ENCODE measurements at regions not wholly inside any gene's neighbourhood (a gene's known extent, or its start where the extent isn't known, plus 50 kb on each side); places are given as distances from the start of the nearest gene placed in this dataset.

DNA sequence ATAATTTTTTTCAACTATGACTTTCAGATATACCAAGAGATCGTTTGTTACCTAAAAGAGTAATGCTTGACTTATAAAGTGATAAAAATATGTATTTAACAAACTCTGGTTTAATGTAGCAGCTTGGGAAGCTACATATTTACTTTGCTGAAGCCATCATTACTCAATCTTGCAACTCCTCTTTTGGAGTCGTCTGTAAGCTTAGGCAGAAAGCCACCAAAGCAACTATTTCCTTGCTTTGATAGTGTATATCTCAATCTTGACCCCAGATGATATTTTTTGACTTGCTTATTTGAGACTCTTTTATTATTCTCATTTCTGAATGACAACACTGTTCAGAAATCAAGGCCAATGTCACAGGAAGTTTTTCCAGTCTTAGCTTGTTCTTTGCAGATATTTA, 183.0 kb downstream of the SAMD5 start:
- ChIA-PET RAD21 (ENCODE audit: low non-redundant PET in 1 of 2, low total read pairs in 2 of 2, uncharacterized antibody in 2 of 2, unreplicated experiment in 2 of 2) (no interaction called here), POLR2A (no interaction called here), CTCF (no interaction called here)
- H3K79me2 ChIP-seq (ENCODE audit: insufficient read depth, low read length), result no peaks in the 10 kb centered on the region
- no peak overlapping the region for H3K4me2 ChIP-seq (ENCODE audit: low read length)
- no peaks in the 10 kb centered on the region for H3K36me3 ChIP-seq (ENCODE audit: control insufficient read depth in 1 of 2, insufficient read depth in 2 of 2, low read length in 2 of 2)
- H4K20me1 ChIP-seq (ENCODE audit: insufficient read depth), result no peaks in the 10 kb centered on the region
- ATAC-seq, result no peak
- no peak overlapping the region for H3K9ac ChIP-seq (ENCODE audit: low read length)
- no TSS peak for BruUV-seq (replicated peaks)
- no peaks in the 10 kb centered on the region for H3K9me3 ChIP-seq (ENCODE audit: control insufficient read depth in 1 of 2, insufficient read depth in 1 of 2, low read depth in 1 of 2, low read length in 2 of 2)
- H2AFZ ChIP-seq (ENCODE audit: low read depth, low read length, poor library complexity, severe bottlenecking), result no peak overlapping the region
- H3K27me3 ChIP-seq (ENCODE audit: insufficient read depth, low read length), result no peaks in the 10 kb centered on the region
- intact Hi-C loops (cut with micrococcal nuclease), result no loop called here
- H3K9me2 ChIP-seq (ENCODE audit: insufficient read depth), result no peaks in the 10 kb centered on the region
- no peak overlapping the region for H3K27ac ChIP-seq (ENCODE audit: low read depth, low read length)
- no peaks in the 10 kb centered on the region for H3K4me1 ChIP-seq (ENCODE audit: control insufficient read depth in 1 of 2, insufficient read depth in 2 of 2, low read length in 2 of 2)
- TF ChIP-seq EZH2 (IDR thresholded peaks at IDR 0.05) (no peak), FOSL1 (IDR thresholded peaks at IDR 0.05; ENCODE audit: low read depth) (no peak), SP1 (IDR thresholded peaks at IDR 0.05; ENCODE audit: low read depth) (no peak), YY1 (IDR thresholded peaks at IDR 0.05; ENCODE audit: extremely low read depth, insufficient replicate concordance, low read depth, low read length) (no peak), RAD21 (IDR thresholded peaks at IDR 0.05; ENCODE audit: low read depth) (no peak)
- TF ChIP-seq, protein P1, sequence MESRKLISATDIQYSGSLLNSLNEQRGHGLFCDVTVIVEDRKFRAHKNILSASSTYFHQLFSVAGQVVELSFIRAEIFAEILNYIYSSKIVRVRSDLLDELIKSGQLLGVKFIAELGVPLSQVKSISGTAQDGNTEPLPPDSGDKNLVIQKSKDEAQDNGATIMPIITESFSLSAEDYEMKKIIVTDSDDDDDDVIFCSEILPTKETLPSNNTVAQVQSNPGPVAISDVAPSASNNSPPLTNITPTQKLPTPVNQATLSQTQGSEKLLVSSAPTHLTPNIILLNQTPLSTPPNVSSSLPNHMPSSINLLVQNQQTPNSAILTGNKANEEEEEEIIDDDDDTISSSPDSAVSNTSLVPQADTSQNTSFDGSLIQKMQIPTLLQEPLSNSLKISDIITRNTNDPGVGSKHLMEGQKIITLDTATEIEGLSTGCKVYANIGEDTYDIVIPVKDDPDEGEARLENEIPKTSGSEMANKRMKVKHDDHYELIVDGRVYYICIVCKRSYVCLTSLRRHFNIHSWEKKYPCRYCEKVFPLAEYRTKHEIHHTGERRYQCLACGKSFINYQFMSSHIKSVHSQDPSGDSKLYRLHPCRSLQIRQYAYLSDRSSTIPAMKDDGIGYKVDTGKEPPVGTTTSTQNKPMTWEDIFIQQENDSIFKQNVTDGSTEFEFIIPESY (IDR thresholded peaks at IDR 0.05; ENCODE audit: extremely low read depth, insufficient replicate concordance, low read length), result no peak
- no peak for DNase-seq (ENCODE audit: low read depth, low spot score)
- H3K4me3 ChIP-seq (replicated peaks in 1 of 2; ENCODE audit: low read depth in 1 of 2, low read length in 2 of 2), result no peak overlapping the region

DNA sequence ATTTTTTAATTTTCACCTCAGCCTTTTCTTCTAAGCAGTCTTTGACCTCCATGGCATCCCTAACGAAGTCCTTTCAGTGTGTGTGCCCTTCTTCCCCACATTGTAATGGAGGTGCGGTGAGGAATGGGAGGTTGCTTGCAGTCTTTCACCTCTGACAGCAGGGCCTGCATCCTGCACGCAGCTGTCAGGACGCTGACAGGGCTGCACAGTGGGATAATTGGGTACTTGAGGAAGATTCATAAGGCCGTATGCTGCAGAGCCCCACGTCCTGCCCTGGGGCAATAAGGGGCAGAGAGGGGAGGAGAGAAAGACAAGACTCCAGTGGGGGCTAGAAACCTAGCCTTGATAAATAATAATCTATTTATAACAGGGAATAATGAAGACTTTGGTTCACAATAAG, 184.7 kb downstream of the SAMD5 start:
- ATAC-seq (no peak), DNase-seq (ENCODE audit: low read depth, low spot score) (no peak)
- no peak overlapping the region for H3K9ac ChIP-seq (ENCODE audit: low read length)
- no peak overlapping the region for H3K27ac ChIP-seq (ENCODE audit: low read depth, low read length)
- H3K4me1 ChIP-seq (ENCODE audit: control insufficient read depth in 1 of 2, insufficient read depth in 2 of 2, low read length in 2 of 2), result no peaks in the 10 kb centered on the region
- no peaks in the 10 kb centered on the region for H3K79me2 ChIP-seq (ENCODE audit: insufficient read depth, low read length)
- intact Hi-C loops (cut with micrococcal nuclease), result no loop called here
- no peak overlapping the region for H3K4me3 ChIP-seq (replicated peaks in 1 of 2; ENCODE audit: low read depth in 1 of 2, low read length in 2 of 2)
- no peaks in the 10 kb centered on the region for H3K9me2 ChIP-seq (ENCODE audit: insufficient read depth)
- no peak overlapping the region for H3K4me2 ChIP-seq (ENCODE audit: low read length)
- ChIA-PET RAD21 (ENCODE audit: low non-redundant PET in 1 of 2, low total read pairs in 2 of 2, uncharacterized antibody in 2 of 2, unreplicated experiment in 2 of 2) (no interaction called here), CTCF (no interaction called here), POLR2A (no interaction called here)
- H3K9me3 ChIP-seq (ENCODE audit: control insufficient read depth in 1 of 2, insufficient read depth in 1 of 2, low read depth in 1 of 2, low read length in 2 of 2), result no peaks in the 10 kb centered on the region
- no peaks in the 10 kb centered on the region for H4K20me1 ChIP-seq (ENCODE audit: insufficient read depth)
- H2AFZ ChIP-seq (ENCODE audit: low read depth, low read length, poor library complexity, severe bottlenecking), result no peak overlapping the region
- no peaks in the 10 kb centered on the region for H3K36me3 ChIP-seq (ENCODE audit: control insufficient read depth in 1 of 2, insufficient read depth in 2 of 2, low read length in 2 of 2)
- no TSS peak for BruUV-seq (replicated peaks)
- no peaks in the 10 kb centered on the region for H3K27me3 ChIP-seq (ENCODE audit: insufficient read depth, low read length)
- TF ChIP-seq EZH2phosphoT487 (IDR thresholded peaks at IDR 0.05; ENCODE audit: borderline replicate concordance), result no peak
- TF ChIP-seq, protein P2, sequence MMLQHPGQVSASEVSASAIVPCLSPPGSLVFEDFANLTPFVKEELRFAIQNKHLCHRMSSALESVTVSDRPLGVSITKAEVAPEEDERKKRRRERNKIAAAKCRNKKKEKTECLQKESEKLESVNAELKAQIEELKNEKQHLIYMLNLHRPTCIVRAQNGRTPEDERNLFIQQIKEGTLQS (IDR thresholded peaks at IDR 0.05), result no peak
- TF ChIP-seq, protein P3, sequence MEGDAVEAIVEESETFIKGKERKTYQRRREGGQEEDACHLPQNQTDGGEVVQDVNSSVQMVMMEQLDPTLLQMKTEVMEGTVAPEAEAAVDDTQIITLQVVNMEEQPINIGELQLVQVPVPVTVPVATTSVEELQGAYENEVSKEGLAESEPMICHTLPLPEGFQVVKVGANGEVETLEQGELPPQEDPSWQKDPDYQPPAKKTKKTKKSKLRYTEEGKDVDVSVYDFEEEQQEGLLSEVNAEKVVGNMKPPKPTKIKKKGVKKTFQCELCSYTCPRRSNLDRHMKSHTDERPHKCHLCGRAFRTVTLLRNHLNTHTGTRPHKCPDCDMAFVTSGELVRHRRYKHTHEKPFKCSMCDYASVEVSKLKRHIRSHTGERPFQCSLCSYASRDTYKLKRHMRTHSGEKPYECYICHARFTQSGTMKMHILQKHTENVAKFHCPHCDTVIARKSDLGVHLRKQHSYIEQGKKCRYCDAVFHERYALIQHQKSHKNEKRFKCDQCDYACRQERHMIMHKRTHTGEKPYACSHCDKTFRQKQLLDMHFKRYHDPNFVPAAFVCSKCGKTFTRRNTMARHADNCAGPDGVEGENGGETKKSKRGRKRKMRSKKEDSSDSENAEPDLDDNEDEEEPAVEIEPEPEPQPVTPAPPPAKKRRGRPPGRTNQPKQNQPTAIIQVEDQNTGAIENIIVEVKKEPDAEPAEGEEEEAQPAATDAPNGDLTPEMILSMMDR (IDR thresholded peaks at IDR 0.05 in 2 of 3, conservative IDR thresholded peaks at IDR 0.05 in 1 of 3; ENCODE audit: borderline replicate concordance in 1 of 3, insufficient read depth in 1 of 3, low read depth in 2 of 3, low read length in 2 of 3), result no peak
- TF ChIP-seq YY1 (IDR thresholded peaks at IDR 0.05; ENCODE audit: extremely low read depth, insufficient replicate concordance, low read depth, low read length), result no peak
- no peak for TF ChIP-seq POLR2AphosphoS5 (IDR thresholded peaks at IDR 0.05; ENCODE audit: low read depth, low read length)
- no peak for TF ChIP-seq TCF7L2 (IDR thresholded peaks at IDR 0.05; ENCODE audit: borderline replicate concordance, extremely low read depth, insufficient read depth, insufficient read length)
- no peak for TF ChIP-seq ZFX (IDR thresholded peaks at IDR 0.05)
- TF ChIP-seq POLR2A (IDR thresholded peaks at IDR 0.05; ENCODE audit: borderline replicate concordance, extremely low read depth, insufficient read depth, insufficient read length), result no peak
- TF ChIP-seq ZNF274 (IDR thresholded peaks at IDR 0.05; ENCODE audit: low read depth, low read length), result no peak
- TF ChIP-seq, protein P4, sequence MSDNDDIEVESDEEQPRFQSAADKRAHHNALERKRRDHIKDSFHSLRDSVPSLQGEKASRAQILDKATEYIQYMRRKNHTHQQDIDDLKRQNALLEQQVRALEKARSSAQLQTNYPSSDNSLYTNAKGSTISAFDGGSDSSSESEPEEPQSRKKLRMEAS (IDR thresholded peaks at IDR 0.05), result no peak
- no peak for TF ChIP-seq CEBPB (IDR thresholded peaks at IDR 0.05; ENCODE audit: low read depth)
- no peak for TF ChIP-seq CBX3 (IDR thresholded peaks at IDR 0.05; ENCODE audit: low read depth)
- TF ChIP-seq EGR1 (IDR thresholded peaks at IDR 0.05; ENCODE audit: low read depth), result no peak
